HG03432 (cell line): ENCODE measurements at regions not wholly inside any gene's neighbourhood (a gene's known extent, or its start where the extent isn't known, plus 50 kb on each side); places are given as distances from the start of the nearest gene placed in this dataset.
"Not testable (repeated sequence)": the region's sequence is repeated elsewhere in the genome, so short reads cannot be mapped to it uniquely, and the experiment has no call there.

ENCODE experiments used
- ATAC-seq: cut with Tn5 transposase; IDR thresholded peaks from one replicate; pipeline ENCODE4 v1.9.1; 2021; ENCODE audit warnings: mild to moderate bottlenecking, moderate library complexity; ENCODE audit not compliant: unreplicated experiment

- ATAC-seq = no peak
Observed at GRCh38 chr13:47892374-47892773, 108.7 kb downstream of the SUCLA2 start.

- no peak for ATAC-seq
Observed at GRCh38 chr13:47890146-47890814, 110.8 kb downstream of the SUCLA2 start.

GRCh38 chr13:47886314-47886713 is 114.8 kb downstream of the SUCLA2 start:
- no peak for ATAC-seq

GRCh38 chr13:47875201-47875600 is 125.9 kb downstream of the SUCLA2 start:
- no peak for ATAC-seq

GRCh38 chr13:47873987-47874386 is 127.1 kb downstream of the SUCLA2 start:
- ATAC-seq = not testable (repeated sequence)

- ATAC-seq = not testable (repeated sequence)
Observed at GRCh38 chr13:47873319-47873718, 127.8 kb downstream of the SUCLA2 start.

- no peak for ATAC-seq
Observed at GRCh38 chr13:47869776-47870175, 131.3 kb downstream of the SUCLA2 start.

GRCh38 chr13:47865883-47866282 is 135.2 kb downstream of the SUCLA2 start:
- no peak for ATAC-seq

- ATAC-seq = no peak
Observed at GRCh38 chr13:47862841-47863240, 138.2 kb downstream of the SUCLA2 start.

GRCh38 chr13:47859165-47859564 is 141.9 kb downstream of the SUCLA2 start:
- no peak for ATAC-seq

GRCh38 chr13:47858042-47859025 is 142.7 kb downstream of the SUCLA2 start:
- no peak for ATAC-seq

- no peak for ATAC-seq
Observed at GRCh38 chr13:47853236-47853635, 147.8 kb downstream of the SUCLA2 start.

GRCh38 chr13:47846886-47847285 is 154.2 kb downstream of the SUCLA2 start:
- no peak for ATAC-seq

- no peak for ATAC-seq
Observed at GRCh38 chr13:47845981-47846380, 155.1 kb downstream of the SUCLA2 start.

- peak; percentile 83 for ATAC-seq
Observed at GRCh38 chr13:47843005-47843404, 158.1 kb downstream of the SUCLA2 start.

- ATAC-seq = no peak
Observed at GRCh38 chr13:47841151-47841550, 159.9 kb downstream of the SUCLA2 start.

GRCh38 chr13:47837906-47838305 is 163.2 kb downstream of the SUCLA2 start:
- no peak for ATAC-seq

GRCh38 chr13:47837104-47837880 is 163.8 kb downstream of the SUCLA2 start:
- ATAC-seq = no peak

- no peak for ATAC-seq
Observed at GRCh38 chr13:47835470-47836228, 165.4 kb downstream of the SUCLA2 start.

- ATAC-seq = no peak
Observed at GRCh38 chr13:47832458-47832972, 168.6 kb downstream of the SUCLA2 start.
